ENCODE measurements at regions not wholly inside any gene's neighbourhood (a gene's known extent, or its start where the extent isn't known, plus 50 kb on each side); places are given as distances from the start of the nearest gene placed in this dataset.

- peaks cover 52% of the 10 kb centered on the region for H3K27me3 ChIP-seq (ENCODE audit: insufficient read depth, low read length)
- no TSS peak for BruUV-seq (replicated peaks)
- ChIA-PET POLR2A (no interaction called here), CTCF (no interaction called here), RAD21 (ENCODE audit: low non-redundant PET in 1 of 2, low total read pairs in 2 of 2, uncharacterized antibody in 2 of 2, unreplicated experiment in 2 of 2) (no interaction called here)
- no peaks in the 10 kb centered on the region for H3K9me2 ChIP-seq (ENCODE audit: insufficient read depth)
- TF ChIP-seq POLR2A (IDR thresholded peaks at IDR 0.05; ENCODE audit: borderline replicate concordance, extremely low read depth, insufficient read depth, insufficient read length) (no peak), YY1 (IDR thresholded peaks at IDR 0.05; ENCODE audit: extremely low read depth, insufficient replicate concordance, low read depth, low read length) (no peak), EZH2 (IDR thresholded peaks at IDR 0.05) (no peak), JUND (IDR thresholded peaks at IDR 0.05) (no peak), SRF (IDR thresholded peaks at IDR 0.05; ENCODE audit: low read depth) (no peak), EZH2phosphoT487 (IDR thresholded peaks at IDR 0.05; ENCODE audit: borderline replicate concordance) (no peak), CBX3 (IDR thresholded peaks at IDR 0.05; ENCODE audit: low read depth) (no peak), ZFX (IDR thresholded peaks at IDR 0.05) (no peak), CEBPB (IDR thresholded peaks at IDR 0.05; ENCODE audit: low read depth) (no peak), EGR1 (IDR thresholded peaks at IDR 0.05; ENCODE audit: low read depth) (no peak), FOSL1 (IDR thresholded peaks at IDR 0.05; ENCODE audit: low read depth) (no peak), MAX (IDR thresholded peaks at IDR 0.05) (no peak), TCF7L2 (IDR thresholded peaks at IDR 0.05; ENCODE audit: borderline replicate concordance, extremely low read depth, insufficient read depth, insufficient read length) (no peak), ZNF274 (IDR thresholded peaks at IDR 0.05; ENCODE audit: low read depth, low read length) (no peak), RAD21 (IDR thresholded peaks at IDR 0.05; ENCODE audit: low read depth) (no peak), POLR2AphosphoS5 (IDR thresholded peaks at IDR 0.05; ENCODE audit: low read depth, low read length) (no peak)
- TF ChIP-seq, protein P1, sequence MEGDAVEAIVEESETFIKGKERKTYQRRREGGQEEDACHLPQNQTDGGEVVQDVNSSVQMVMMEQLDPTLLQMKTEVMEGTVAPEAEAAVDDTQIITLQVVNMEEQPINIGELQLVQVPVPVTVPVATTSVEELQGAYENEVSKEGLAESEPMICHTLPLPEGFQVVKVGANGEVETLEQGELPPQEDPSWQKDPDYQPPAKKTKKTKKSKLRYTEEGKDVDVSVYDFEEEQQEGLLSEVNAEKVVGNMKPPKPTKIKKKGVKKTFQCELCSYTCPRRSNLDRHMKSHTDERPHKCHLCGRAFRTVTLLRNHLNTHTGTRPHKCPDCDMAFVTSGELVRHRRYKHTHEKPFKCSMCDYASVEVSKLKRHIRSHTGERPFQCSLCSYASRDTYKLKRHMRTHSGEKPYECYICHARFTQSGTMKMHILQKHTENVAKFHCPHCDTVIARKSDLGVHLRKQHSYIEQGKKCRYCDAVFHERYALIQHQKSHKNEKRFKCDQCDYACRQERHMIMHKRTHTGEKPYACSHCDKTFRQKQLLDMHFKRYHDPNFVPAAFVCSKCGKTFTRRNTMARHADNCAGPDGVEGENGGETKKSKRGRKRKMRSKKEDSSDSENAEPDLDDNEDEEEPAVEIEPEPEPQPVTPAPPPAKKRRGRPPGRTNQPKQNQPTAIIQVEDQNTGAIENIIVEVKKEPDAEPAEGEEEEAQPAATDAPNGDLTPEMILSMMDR (IDR thresholded peaks at IDR 0.05 in 2 of 3, conservative IDR thresholded peaks at IDR 0.05 in 1 of 3; ENCODE audit: borderline replicate concordance in 1 of 3, insufficient read depth in 1 of 3, low read depth in 2 of 3, low read length in 2 of 3): no peak
- TF ChIP-seq, protein P2, sequence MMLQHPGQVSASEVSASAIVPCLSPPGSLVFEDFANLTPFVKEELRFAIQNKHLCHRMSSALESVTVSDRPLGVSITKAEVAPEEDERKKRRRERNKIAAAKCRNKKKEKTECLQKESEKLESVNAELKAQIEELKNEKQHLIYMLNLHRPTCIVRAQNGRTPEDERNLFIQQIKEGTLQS (IDR thresholded peaks at IDR 0.05): no peak
- TF ChIP-seq, protein P3, sequence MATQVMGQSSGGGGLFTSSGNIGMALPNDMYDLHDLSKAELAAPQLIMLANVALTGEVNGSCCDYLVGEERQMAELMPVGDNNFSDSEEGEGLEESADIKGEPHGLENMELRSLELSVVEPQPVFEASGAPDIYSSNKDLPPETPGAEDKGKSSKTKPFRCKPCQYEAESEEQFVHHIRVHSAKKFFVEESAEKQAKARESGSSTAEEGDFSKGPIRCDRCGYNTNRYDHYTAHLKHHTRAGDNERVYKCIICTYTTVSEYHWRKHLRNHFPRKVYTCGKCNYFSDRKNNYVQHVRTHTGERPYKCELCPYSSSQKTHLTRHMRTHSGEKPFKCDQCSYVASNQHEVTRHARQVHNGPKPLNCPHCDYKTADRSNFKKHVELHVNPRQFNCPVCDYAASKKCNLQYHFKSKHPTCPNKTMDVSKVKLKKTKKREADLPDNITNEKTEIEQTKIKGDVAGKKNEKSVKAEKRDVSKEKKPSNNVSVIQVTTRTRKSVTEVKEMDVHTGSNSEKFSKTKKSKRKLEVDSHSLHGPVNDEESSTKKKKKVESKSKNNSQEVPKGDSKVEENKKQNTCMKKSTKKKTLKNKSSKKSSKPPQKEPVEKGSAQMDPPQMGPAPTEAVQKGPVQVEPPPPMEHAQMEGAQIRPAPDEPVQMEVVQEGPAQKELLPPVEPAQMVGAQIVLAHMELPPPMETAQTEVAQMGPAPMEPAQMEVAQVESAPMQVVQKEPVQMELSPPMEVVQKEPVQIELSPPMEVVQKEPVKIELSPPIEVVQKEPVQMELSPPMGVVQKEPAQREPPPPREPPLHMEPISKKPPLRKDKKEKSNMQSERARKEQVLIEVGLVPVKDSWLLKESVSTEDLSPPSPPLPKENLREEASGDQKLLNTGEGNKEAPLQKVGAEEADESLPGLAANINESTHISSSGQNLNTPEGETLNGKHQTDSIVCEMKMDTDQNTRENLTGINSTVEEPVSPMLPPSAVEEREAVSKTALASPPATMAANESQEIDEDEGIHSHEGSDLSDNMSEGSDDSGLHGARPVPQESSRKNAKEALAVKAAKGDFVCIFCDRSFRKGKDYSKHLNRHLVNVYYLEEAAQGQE (IDR thresholded peaks at IDR 0.05; ENCODE audit: low read depth): no peak
- no peaks in the 10 kb centered on the region for H4K20me1 ChIP-seq (ENCODE audit: insufficient read depth)
- no peaks in the 10 kb centered on the region for H3K4me1 ChIP-seq (ENCODE audit: control insufficient read depth in 1 of 2, insufficient read depth in 2 of 2, low read length in 2 of 2)
- ATAC-seq (no peak), DNase-seq (ENCODE audit: low read depth, low spot score) (no peak)
- no peak overlapping the region for H3K4me2 ChIP-seq (ENCODE audit: low read length)
- H2AFZ ChIP-seq (ENCODE audit: low read depth, low read length, poor library complexity, severe bottlenecking): no peak overlapping the region
- no peaks in the 10 kb centered on the region for H3K36me3 ChIP-seq (ENCODE audit: control insufficient read depth in 1 of 2, insufficient read depth in 2 of 2, low read length in 2 of 2)
- intact Hi-C loops (cut with micrococcal nuclease): no loop called here
- H3K79me2 ChIP-seq (ENCODE audit: insufficient read depth, low read length): no peaks in the 10 kb centered on the region
- H3K9me3 ChIP-seq (ENCODE audit: control insufficient read depth in 1 of 2, insufficient read depth in 1 of 2, low read depth in 1 of 2, low read length in 2 of 2): no peaks in the 10 kb centered on the region
- H3K9ac ChIP-seq (ENCODE audit: low read length): no peak overlapping the region
- H3K4me3 ChIP-seq (replicated peaks in 1 of 2; ENCODE audit: low read depth in 1 of 2, low read length in 2 of 2): no peak overlapping the region
- no peak overlapping the region for H3K27ac ChIP-seq (ENCODE audit: low read depth, low read length)
Observed at GRCh38 chr1:34606504-34606903, 148.3 kb upstream of the GJB5 start.

All from HCT116 (cell line).